ENCODE measurements at regions not wholly inside any gene's neighbourhood (a gene's known extent, or its start where the extent isn't known, plus 50 kb on each side); places are given as distances from the start of the nearest gene placed in this dataset.
A peak's percentile ranks its signal among the peaks of the same experiment; 100 is the strongest.

DNA sequence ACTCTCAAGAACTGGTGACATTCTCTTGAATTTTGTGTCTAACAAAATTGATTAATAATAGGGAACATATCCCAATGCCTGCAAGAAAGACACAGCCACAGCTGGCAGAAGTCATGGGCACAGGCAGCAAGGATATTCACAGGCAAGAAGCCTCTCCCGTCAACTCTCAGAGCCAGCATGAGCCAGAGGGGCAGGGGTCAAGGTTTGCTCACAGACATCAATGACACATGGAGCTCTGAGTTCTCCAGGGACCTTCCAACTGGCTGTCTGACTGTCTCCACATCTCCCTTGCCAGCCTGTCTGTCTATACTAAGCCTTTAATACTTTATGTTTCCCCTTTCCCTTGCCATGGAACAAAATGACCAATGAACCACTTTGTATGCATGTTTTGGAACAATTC is 101.5 kb upstream of the RAB4A start:
- H3K9ac ChIP-seq (ENCODE audit: low read depth in 1 of 2, low read length in 2 of 2) = no peak overlapping the region
- TF ChIP-seq HNF4A (conservative IDR thresholded peaks at IDR 0.05) = peak in 1 of 2 donors; percentile 8
- no peak for TF ChIP-seq MAX (IDR thresholded peaks at IDR 0.05)
- no peak for TF ChIP-seq HNF4G (IDR thresholded peaks at IDR 0.05)
- H3K9me3 ChIP-seq (ENCODE audit: control insufficient read depth in 4 of 4, low read length in 3 of 4) = no peaks in the 10 kb centered on the region
- H3K4me1 ChIP-seq (ENCODE audit: control insufficient read depth in 4 of 4, insufficient read depth in 4 of 4, low read length in 3 of 4) = peaks cover 0 to 7% (median 0%) of the 10 kb centered on the region in 4 donors
- DNase-seq (ENCODE audit: low spot score) = no peak
- no peaks in the 10 kb centered on the region for H3K36me3 ChIP-seq (ENCODE audit: control insufficient read depth in 4 of 4, insufficient read depth in 3 of 4, low read depth in 1 of 4, low read length in 3 of 4)
- no peak overlapping the region for H3K27ac ChIP-seq (ENCODE audit: low read depth in 1 of 2, low read length in 2 of 2)
- no peaks in the 10 kb centered on the region for H3K27me3 ChIP-seq (ENCODE audit: control insufficient read depth in 4 of 4, insufficient read depth in 4 of 4, low read length in 3 of 4)
- H3K4me3 ChIP-seq (ENCODE audit: low read depth in 1 of 3, low read length in 3 of 3) = no peak overlapping the region
- WGBS = 40% methylated on average over 1 of the region's 1 CpG

GRCh38 chr1:229170274-229170673 is 100.6 kb upstream of the RAB4A start:
- Histone ChIP-seq H3K36me3 (ENCODE audit: control insufficient read depth in 4 of 4, insufficient read depth in 3 of 4, low read depth in 1 of 4, low read length in 3 of 4) (no peaks in the 10 kb centered on the region), H3K9me3 (ENCODE audit: control insufficient read depth in 4 of 4, low read length in 3 of 4) (no peaks in the 10 kb centered on the region), H3K27me3 (ENCODE audit: control insufficient read depth in 4 of 4, insufficient read depth in 4 of 4, low read length in 3 of 4) (no peaks in the 10 kb centered on the region), H3K4me1 (ENCODE audit: control insufficient read depth in 4 of 4, insufficient read depth in 4 of 4, low read length in 3 of 4) (peaks cover 0 to 5% (median 0%) of the 10 kb centered on the region in 4 donors), H3K4me3 (ENCODE audit: low read depth in 1 of 3, low read length in 3 of 3) (no peak overlapping the region), H3K9ac (ENCODE audit: low read depth in 1 of 2, low read length in 2 of 2) (no peak overlapping the region), H3K27ac (ENCODE audit: low read depth in 1 of 2, low read length in 2 of 2) (no peak overlapping the region)
- no peak for DNase-seq (ENCODE audit: low spot score)
- 78% methylated on average over 12 of the region's 12 CpGs for WGBS
- TF ChIP-seq YY1 (IDR thresholded peaks at IDR 0.05) (no peak), CTCF (IDR thresholded peaks at IDR 0.05; ENCODE audit: low read depth, low read length, missing input control) (no peak), FOXA2 (IDR thresholded peaks at IDR 0.05) (no peak), RAD21 (IDR thresholded peaks at IDR 0.05) (no peak), GABPA (IDR thresholded peaks at IDR 0.05 in 1 of 2, conservative IDR thresholded peaks at IDR 0.05 in 1 of 2) (no peak), SP1 (IDR thresholded peaks at IDR 0.05) (no peak), HNF4G (IDR thresholded peaks at IDR 0.05) (no peak), JUND (IDR thresholded peaks at IDR 0.05) (no peak), TAF1 (conservative IDR thresholded peaks at IDR 0.05) (no peak), MAX (IDR thresholded peaks at IDR 0.05) (no peak), HNF4A (conservative IDR thresholded peaks at IDR 0.05) (no peak), FOXA1 (IDR thresholded peaks at IDR 0.05) (no peak), RXRA (IDR thresholded peaks at IDR 0.05) (no peak), EGR1 (IDR thresholded peaks at IDR 0.05; ENCODE audit: low read depth in 2 of 2) (no peak), NR2F2 (IDR thresholded peaks at IDR 0.05) (no peak), REST (IDR thresholded peaks at IDR 0.05) (no peak)
- TF ChIP-seq, protein P1, sequence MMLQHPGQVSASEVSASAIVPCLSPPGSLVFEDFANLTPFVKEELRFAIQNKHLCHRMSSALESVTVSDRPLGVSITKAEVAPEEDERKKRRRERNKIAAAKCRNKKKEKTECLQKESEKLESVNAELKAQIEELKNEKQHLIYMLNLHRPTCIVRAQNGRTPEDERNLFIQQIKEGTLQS (IDR thresholded peaks at IDR 0.05) = no peak

Data from liver (tissue), 8 donors.